CD14-positive monocyte (primary cell): ENCODE measurements at regions not wholly inside any gene's neighbourhood (a gene's known extent, or its start where the extent isn't known, plus 50 kb on each side); places are given as distances from the start of the nearest gene placed in this dataset.

Source experiments
- DNase-seq, 3 donors: peaks; one replicate each; pipeline ENCODE4 v3.0.0-alpha.2; 2011 to 2022
- H2AFZ ChIP-seq: 2 replicates; pipeline ENCODE4 v1.6.0; 2012; ENCODE audit warnings: mild to moderate bottlenecking, low read depth, low read length, inconsistent platforms; ENCODE audit not compliant: insufficient read depth, poor library complexity, severe bottlenecking
- H3K27ac ChIP-seq, 2 donors: 1 replicate in 1 of 2; 2 replicates in 1 of 2; pipeline ENCODE4 v1.5.1; 2012 to 2013; ENCODE audit warnings: low read length in 2 of 2, control low read depth in 1 of 2, inconsistent platforms in 1 of 2, low read depth in 1 of 2, mild to moderate bottlenecking in 1 of 2
- H3K27me3 ChIP-seq, 2 donors: one replicate each; pipeline versions ENCODE4 v1.6.0 to v1.6.1; 2011 to 2013; ENCODE audit warnings: low read length in 2 of 2; ENCODE audit not compliant: control insufficient read depth in 2 of 2, insufficient read depth in 2 of 2
- H3K36me3 ChIP-seq, 2 donors: replicated peaks in 1 of 2; 1 replicate in 1 of 2; 2 replicates in 1 of 2; pipeline versions ENCODE4 v1.5.1 to v1.6.1; 2012 to 2013; ENCODE audit warnings: low read length in 2 of 2, control low read depth in 1 of 2, inconsistent platforms in 1 of 2, mild to moderate bottlenecking in 1 of 2; ENCODE audit not compliant: insufficient read depth in 2 of 2, control insufficient read depth in 1 of 2
- H3K4me1 ChIP-seq, 2 donors: 1 replicate in 1 of 2; 2 replicates in 1 of 2; pipeline versions ENCODE4 v1.5.1 to v1.6.1; 2012 to 2013; ENCODE audit warnings: low read length in 2 of 2, control low read depth in 1 of 2, inconsistent platforms in 1 of 2, mild to moderate bottlenecking in 1 of 2, moderate library complexity in 1 of 2; ENCODE audit not compliant: insufficient read depth in 2 of 2, control insufficient read depth in 1 of 2
- H3K4me2 ChIP-seq: replicated peaks from 2 replicates; pipeline ENCODE3; 2012; ENCODE audit warnings: low read length, moderate library complexity, mild to moderate bottlenecking; ENCODE audit not compliant: poor library complexity, severe bottlenecking; ENCODE audit errors: extremely low read depth
- H3K4me3 ChIP-seq, 3 experiments: fragments of 200-600 bp in 1 of 3; sonication (generic) in 1 of 3; replicated peaks in 1 of 3; 1 replicate in 2 of 3; 2 replicates in 1 of 3; pipeline ENCODE4 v1.5.1; 2011 to 2013; ENCODE audit warnings: low read length in 3 of 3, mild to moderate bottlenecking in 3 of 3, control low read depth in 2 of 3, low read depth in 2 of 3, inconsistent platforms in 1 of 3, moderate library complexity in 1 of 3
- H3K79me2 ChIP-seq: 2 replicates; pipeline ENCODE4 v1.6.0; 2012; ENCODE audit warnings: mild to moderate bottlenecking, control low read depth, inconsistent platforms, low read length, moderate library complexity; ENCODE audit not compliant: insufficient read depth
- H3K9ac ChIP-seq: 2 replicates; pipeline ENCODE4 v1.6.0; 2017; ENCODE audit warnings: low read length, mild to moderate bottlenecking; ENCODE audit not compliant: insufficient read depth, poor library complexity, severe bottlenecking
- H3K9me3 ChIP-seq, 2 donors: replicated peaks in 1 of 2; 1 replicate in 1 of 2; 2 replicates in 1 of 2; pipeline versions ENCODE4 v1.5.1 to v1.6.1; 2012 to 2013; ENCODE audit warnings: low read length in 2 of 2, control low read depth in 1 of 2; ENCODE audit not compliant: control insufficient read depth in 1 of 2, insufficient read depth in 1 of 2
- H4K20me1 ChIP-seq: 2 replicates; pipeline ENCODE4 v1.6.0; 2012; ENCODE audit warnings: mild to moderate bottlenecking, low read length, control low read depth, moderate library complexity; ENCODE audit not compliant: insufficient read depth
- H3K27ac Mint-ChIP-seq, 7 donors: one replicate each; pipeline ENCODE4 v1.8.0; 2020; ENCODE audit warnings: mild to moderate bottlenecking in 7 of 7, mixed read lengths in 7 of 7, moderate library complexity in 6 of 7, inconsistent platforms in 2 of 7
- H3K27me3 Mint-ChIP-seq, 3 donors: one replicate each; pipeline ENCODE4 v1.8.0; 2021 to 2022; ENCODE audit warnings: low read depth in 3 of 3, mild to moderate bottlenecking in 3 of 3, mixed read lengths in 3 of 3, moderate library complexity in 3 of 3, inconsistent platforms in 1 of 3
- H3K36me3 Mint-ChIP-seq, 2 donors: one replicate each; pipeline ENCODE4 v1.8.0; 2020; ENCODE audit warnings: mixed read lengths in 2 of 2, inconsistent platforms in 1 of 2, mild to moderate bottlenecking in 1 of 2
- H3K4me1 Mint-ChIP-seq: one replicate; pipeline ENCODE4 v1.8.0; 2020; ENCODE audit warnings: mild to moderate bottlenecking, mixed read lengths
- H3K4me3 Mint-ChIP-seq, 2 donors: one replicate each; pipeline ENCODE4 v1.8.0; 2020; ENCODE audit warnings: mild to moderate bottlenecking in 2 of 2, mixed read lengths in 2 of 2, moderate library complexity in 1 of 2
- H3K9me3 Mint-ChIP-seq, 7 donors: one replicate each; pipeline ENCODE4 v1.8.0; 2020 to 2022; ENCODE audit warnings: mixed read lengths in 7 of 7, mild to moderate bottlenecking in 6 of 7, moderate library complexity in 6 of 7, inconsistent platforms in 2 of 7
- WGBS: methylation state at CpG from one replicate; pipeline ENCODE4 v1.1.5; 2013; ENCODE audit warnings: missing lambda C conversion rate; ENCODE audit not compliant: insufficient coverage; 5-methylcytosine and 5-hydroxymethylcytosine counted together
- intact Hi-C, 2 donors: fragments of 100-400 bp; cut with micrococcal nuclease; formaldehyde crosslinking; loops; one replicate each; pipeline versions ENCODE4 v1.15.0 to v1.15.1; 2023
- TF ChIP-seq, protein P1 (sequence below): fragments of 200-600 bp; IDR thresholded peaks from one replicate; pipeline ENCODE4 v1.8.0; 2022; ENCODE audit warnings: antibody characterized with exemption, mild to moderate bottlenecking

DNA sequence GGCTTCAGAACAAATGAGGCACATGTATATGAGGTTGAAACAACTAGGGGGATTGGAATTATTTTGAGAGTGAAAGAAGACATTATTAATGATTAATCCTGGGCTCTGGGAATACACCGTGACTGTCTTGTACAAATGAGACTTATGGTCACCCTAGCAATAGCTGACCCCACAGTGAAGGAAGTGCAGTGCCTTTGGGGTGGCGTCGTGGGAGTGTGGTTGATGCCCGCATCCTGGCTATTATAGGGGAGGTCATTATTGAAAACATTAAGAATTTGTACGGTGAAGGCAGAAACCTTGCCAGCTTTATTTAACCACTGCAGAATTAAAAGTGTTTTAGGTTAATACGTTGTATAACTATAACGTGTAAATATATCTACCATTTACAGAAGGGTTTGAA lies 296.7 kb downstream of the CYRIA start:
- H3K27ac Mint-ChIP-seq: no peak overlapping the region
- intact Hi-C loops: no loop called here
- H3K27me3 Mint-ChIP-seq: peaks cover 0 to 1% (median 0%) of the 10 kb centered on the region in 3 donors
- no peaks in the 10 kb centered on the region for H3K36me3 Mint-ChIP-seq
- Histone ChIP-seq H3K4me3 (no peak overlapping the region), H2AFZ (no peak overlapping the region), H3K4me2 (no peak overlapping the region), H3K27ac (no peak overlapping the region), H3K79me2 (no peaks in the 10 kb centered on the region), H3K27me3 (no peaks in the 10 kb centered on the region), H3K4me1 (no peaks in the 10 kb centered on the region), H3K9ac (no peak overlapping the region), H4K20me1 (no peaks in the 10 kb centered on the region), H3K36me3 (no peaks in the 10 kb centered on the region), H3K9me3 (no peaks in the 10 kb centered on the region)
- no peak for DNase-seq
- no peak overlapping the region for H3K4me3 Mint-ChIP-seq
- peaks cover 0 to 6% (median 2%) of the 10 kb centered on the region in 7 donors for H3K9me3 Mint-ChIP-seq
- 100% methylated on average over 1 of the region's 7 CpGs for WGBS
- TF ChIP-seq, protein P1, sequence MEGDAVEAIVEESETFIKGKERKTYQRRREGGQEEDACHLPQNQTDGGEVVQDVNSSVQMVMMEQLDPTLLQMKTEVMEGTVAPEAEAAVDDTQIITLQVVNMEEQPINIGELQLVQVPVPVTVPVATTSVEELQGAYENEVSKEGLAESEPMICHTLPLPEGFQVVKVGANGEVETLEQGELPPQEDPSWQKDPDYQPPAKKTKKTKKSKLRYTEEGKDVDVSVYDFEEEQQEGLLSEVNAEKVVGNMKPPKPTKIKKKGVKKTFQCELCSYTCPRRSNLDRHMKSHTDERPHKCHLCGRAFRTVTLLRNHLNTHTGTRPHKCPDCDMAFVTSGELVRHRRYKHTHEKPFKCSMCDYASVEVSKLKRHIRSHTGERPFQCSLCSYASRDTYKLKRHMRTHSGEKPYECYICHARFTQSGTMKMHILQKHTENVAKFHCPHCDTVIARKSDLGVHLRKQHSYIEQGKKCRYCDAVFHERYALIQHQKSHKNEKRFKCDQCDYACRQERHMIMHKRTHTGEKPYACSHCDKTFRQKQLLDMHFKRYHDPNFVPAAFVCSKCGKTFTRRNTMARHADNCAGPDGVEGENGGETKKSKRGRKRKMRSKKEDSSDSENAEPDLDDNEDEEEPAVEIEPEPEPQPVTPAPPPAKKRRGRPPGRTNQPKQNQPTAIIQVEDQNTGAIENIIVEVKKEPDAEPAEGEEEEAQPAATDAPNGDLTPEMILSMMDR: no peak
- no peaks in the 10 kb centered on the region for H3K4me1 Mint-ChIP-seq

DNA sequence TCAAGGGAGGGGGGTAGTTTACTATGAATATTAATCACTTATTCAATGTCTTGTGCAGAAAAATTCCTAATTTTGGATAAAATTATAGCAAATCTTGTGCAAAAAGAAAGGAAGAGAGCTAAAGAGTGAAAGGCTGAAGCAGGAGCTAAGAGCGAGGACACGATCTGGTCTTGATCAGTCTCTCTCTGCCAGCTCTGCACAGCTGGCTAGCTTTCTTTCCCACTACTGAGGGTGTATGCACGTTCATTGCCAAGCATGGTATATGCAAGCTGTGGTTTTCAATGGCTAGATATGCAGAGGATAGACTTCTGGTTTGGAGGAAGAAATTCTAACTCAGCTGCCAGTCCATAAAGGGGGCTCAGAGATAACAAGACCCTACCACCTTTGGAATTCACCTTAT lies 297.3 kb downstream of the CYRIA start:
- Histone ChIP-seq H4K20me1 (no peaks in the 10 kb centered on the region), H3K36me3 (no peaks in the 10 kb centered on the region), H3K79me2 (no peaks in the 10 kb centered on the region), H3K4me1 (no peaks in the 10 kb centered on the region), H3K27me3 (no peaks in the 10 kb centered on the region), H3K4me2 (no peak overlapping the region), H3K9me3 (no peaks in the 10 kb centered on the region), H3K9ac (no peak overlapping the region), H3K4me3 (no peak overlapping the region), H2AFZ (no peak overlapping the region), H3K27ac (no peak overlapping the region)
- H3K27ac Mint-ChIP-seq: no peak overlapping the region
- no peak overlapping the region for H3K4me3 Mint-ChIP-seq
- DNase-seq: no peak
- no peaks in the 10 kb centered on the region for H3K36me3 Mint-ChIP-seq
- intact Hi-C loops: no loop called here
- TF ChIP-seq, protein P1: no peak
- no peaks in the 10 kb centered on the region for H3K27me3 Mint-ChIP-seq
- WGBS: no CpG with 5 or more reads among the region's 3 CpGs
- no peaks in the 10 kb centered on the region for H3K4me1 Mint-ChIP-seq
- peaks cover 0 to 3% (median under 1%) of the 10 kb centered on the region in 7 donors for H3K9me3 Mint-ChIP-seq
